ENCODE measurements at regions not wholly inside any gene's neighbourhood (a gene's known extent, or its start where the extent isn't known, plus 50 kb on each side); places are given as distances from the start of the nearest gene placed in this dataset.

DNA sequence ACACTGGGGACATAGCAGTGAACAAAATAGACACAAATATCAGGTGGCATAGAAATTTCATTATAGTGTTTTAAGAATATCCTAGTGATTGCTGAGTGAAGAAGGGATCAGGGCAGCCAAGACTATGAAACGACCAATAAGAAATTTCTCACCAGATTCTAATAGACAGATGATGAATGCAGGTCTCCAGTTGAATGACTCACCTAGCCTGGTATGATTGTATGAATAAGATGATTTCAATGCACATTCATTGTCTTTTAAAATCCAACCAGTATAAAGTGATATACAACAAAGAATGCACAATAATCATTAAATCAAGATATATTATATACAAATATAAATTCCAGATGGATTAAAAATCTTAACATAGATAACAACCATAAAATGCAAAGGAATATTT is 124.5 kb upstream of the TENT5A start:
- TF ChIP-seq, protein P1, sequence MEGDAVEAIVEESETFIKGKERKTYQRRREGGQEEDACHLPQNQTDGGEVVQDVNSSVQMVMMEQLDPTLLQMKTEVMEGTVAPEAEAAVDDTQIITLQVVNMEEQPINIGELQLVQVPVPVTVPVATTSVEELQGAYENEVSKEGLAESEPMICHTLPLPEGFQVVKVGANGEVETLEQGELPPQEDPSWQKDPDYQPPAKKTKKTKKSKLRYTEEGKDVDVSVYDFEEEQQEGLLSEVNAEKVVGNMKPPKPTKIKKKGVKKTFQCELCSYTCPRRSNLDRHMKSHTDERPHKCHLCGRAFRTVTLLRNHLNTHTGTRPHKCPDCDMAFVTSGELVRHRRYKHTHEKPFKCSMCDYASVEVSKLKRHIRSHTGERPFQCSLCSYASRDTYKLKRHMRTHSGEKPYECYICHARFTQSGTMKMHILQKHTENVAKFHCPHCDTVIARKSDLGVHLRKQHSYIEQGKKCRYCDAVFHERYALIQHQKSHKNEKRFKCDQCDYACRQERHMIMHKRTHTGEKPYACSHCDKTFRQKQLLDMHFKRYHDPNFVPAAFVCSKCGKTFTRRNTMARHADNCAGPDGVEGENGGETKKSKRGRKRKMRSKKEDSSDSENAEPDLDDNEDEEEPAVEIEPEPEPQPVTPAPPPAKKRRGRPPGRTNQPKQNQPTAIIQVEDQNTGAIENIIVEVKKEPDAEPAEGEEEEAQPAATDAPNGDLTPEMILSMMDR (IDR thresholded peaks at IDR 0.05; ENCODE audit: borderline replicate concordance, extremely low read depth, low read length, poor library complexity, severe bottlenecking), result no peak
- TF ChIP-seq EZH2 (IDR thresholded peaks at IDR 0.05; ENCODE audit: borderline replicate concordance, low read depth, low read length, severe bottlenecking), result no peak

Data from DND-41 (cell line).